GM23248 (cell line): ENCODE measurements at regions not wholly inside any gene's neighbourhood (a gene's known extent, or its start where the extent isn't known, plus 50 kb on each side); places are given as distances from the start of the nearest gene placed in this dataset.

ENCODE experiments used
- DNase-seq: peaks from one replicate; pipeline ENCODE4 v3.0.0-alpha.2; 2015
- H2AFZ ChIP-seq: fragments of 200-600 bp; sonication (generic); 2 replicates; pipeline ENCODE4 v1.6.1; 2016; ENCODE audit warnings: antibody characterized with exemption
- H3F3A ChIP-seq: fragments of 200-600 bp; sonication (generic); 2 replicates; pipeline ENCODE4 v1.6.1; 2016; ENCODE audit warnings: mild to moderate bottlenecking, antibody characterized with exemption, mixed run types; ENCODE audit not compliant: insufficient read depth
- H3K27ac ChIP-seq: fragments of 200-600 bp; sonication (generic); 2 replicates; pipeline ENCODE4 v1.5.1; 2016; ENCODE audit warnings: mild to moderate bottlenecking
- H3K27me3 ChIP-seq: fragments of 200-600 bp; sonication (generic); replicated peaks from 2 replicates; pipeline ENCODE4 v1.6.1; 2016; ENCODE audit warnings: mild to moderate bottlenecking; ENCODE audit not compliant: insufficient read depth
- H3K36me3 ChIP-seq: fragments of 200-600 bp; sonication (generic); 2 replicates; pipeline ENCODE4 v1.6.1; 2016; ENCODE audit warnings: low read depth, mild to moderate bottlenecking
- H3K4me1 ChIP-seq: fragments of 200-600 bp; sonication (generic); 2 replicates; pipeline ENCODE4 v1.6.1; 2016; ENCODE audit warnings: mild to moderate bottlenecking; ENCODE audit not compliant: insufficient read depth
- H3K4me2 ChIP-seq: fragments of 200-600 bp; sonication (generic); one replicate; pipeline ENCODE4 v1.6.1; 2016; ENCODE audit warnings: mild to moderate bottlenecking; ENCODE audit not compliant: unreplicated experiment
- H3K4me3 ChIP-seq: fragments of 200-600 bp; sonication (generic); 2 replicates; pipeline ENCODE4 v1.5.1; 2016; ENCODE audit warnings: mild to moderate bottlenecking
- H3K79me2 ChIP-seq: fragments of 200-600 bp; sonication (generic); 2 replicates; pipeline ENCODE4 v1.6.1; 2016; ENCODE audit warnings: mild to moderate bottlenecking; ENCODE audit not compliant: insufficient read depth
- H3K9ac ChIP-seq: fragments of 200-600 bp; sonication (generic); 2 replicates; pipeline ENCODE4 v1.6.1; 2016; ENCODE audit warnings: mild to moderate bottlenecking
- H3K9me2 ChIP-seq: fragments of 200-600 bp; sonication (generic); 2 replicates; pipeline ENCODE4 v1.6.1; 2016; ENCODE audit warnings: mixed run types, mild to moderate bottlenecking, moderate library complexity; ENCODE audit not compliant: insufficient read depth
- H3K9me3 ChIP-seq: fragments of 200-600 bp; sonication (generic); one replicate; pipeline ENCODE4 v1.6.1; 2017; ENCODE audit warnings: low read depth
- H4K20me1 ChIP-seq: fragments of 200-600 bp; sonication (generic); 2 replicates; pipeline ENCODE4 v1.6.0; 2016; ENCODE audit not compliant: insufficient read depth
- EZH2 ChIP-seq: fragments of 200-600 bp; sonication (generic); IDR thresholded peaks from 2 replicates; pipeline ENCODE4 v1.6.1; 2018; ENCODE audit warnings: antibody characterized with exemption, mild to moderate bottlenecking; ENCODE audit not compliant: insufficient read depth, poor library complexity, severe bottlenecking
- EZH2phosphoT487 ChIP-seq: fragments of 200-600 bp; sonication (generic); IDR thresholded peaks from 2 replicates; pipeline ENCODE4 v1.6.1; 2018; ENCODE audit warnings: antibody characterized with exemption, moderate library complexity, mild to moderate bottlenecking, low read depth; ENCODE audit not compliant: insufficient read depth
- WGBS, 2 experiments: methylation state at CpG; one replicate each; pipeline ENCODE4 v1.1.6; 2015 to 2017; ENCODE audit warnings: low lambda C conversion rate in 2 of 2, low coverage in 1 of 2; ENCODE audit errors: missing lambda C conversion rate in 2 of 2; 5-methylcytosine and 5-hydroxymethylcytosine counted together
- in situ Hi-C: fragments of 300-500 bp; cut with MboI; formaldehyde crosslinking; loops from 2 replicates; pipeline ENCODE4 v1.15.0; 2020

DNA sequence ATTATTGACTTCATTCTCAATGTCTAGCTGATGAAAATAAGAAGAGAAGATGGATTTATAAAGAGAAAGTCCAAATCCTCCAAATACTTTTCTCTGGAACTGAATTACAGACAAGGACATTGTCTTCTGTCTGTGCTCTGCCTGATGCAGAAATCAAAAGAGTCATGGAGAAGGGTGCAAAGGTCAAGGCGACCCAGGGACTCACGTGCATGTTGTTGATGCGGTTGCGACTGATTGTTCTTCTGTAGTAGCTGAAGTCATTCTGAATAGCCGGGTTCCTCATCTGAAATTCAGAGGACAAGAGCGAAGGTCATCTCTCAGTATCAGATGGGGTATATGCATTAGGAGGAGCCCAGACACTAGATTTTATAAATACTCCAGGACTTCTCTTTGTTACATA, 104.4 kb downstream of the CYRIA start:
- Histone ChIP-seq H3K36me3 (no peaks in the 10 kb centered on the region), H3K79me2 (no peaks in the 10 kb centered on the region), H3K4me3 (no peak overlapping the region), H3K4me2 (no peak overlapping the region), H3K27ac (no peak overlapping the region), H3K9me3 (no peaks in the 10 kb centered on the region), H2AFZ (no peak overlapping the region), H3K27me3 (no peaks in the 10 kb centered on the region), H3F3A (no peaks in the 10 kb centered on the region), H4K20me1 (no peaks in the 10 kb centered on the region), H3K9me2 (no peaks in the 10 kb centered on the region), H3K9ac (no peak overlapping the region), H3K4me1 (no peaks in the 10 kb centered on the region)
- in situ Hi-C loops = no loop called here
- WGBS, 2 experiments = 51 to 54% methylated on average over 6 of the region's 6 CpGs
- TF ChIP-seq EZH2phosphoT487 = no peak
- no peak for TF ChIP-seq EZH2
- DNase-seq = no peak

DNA sequence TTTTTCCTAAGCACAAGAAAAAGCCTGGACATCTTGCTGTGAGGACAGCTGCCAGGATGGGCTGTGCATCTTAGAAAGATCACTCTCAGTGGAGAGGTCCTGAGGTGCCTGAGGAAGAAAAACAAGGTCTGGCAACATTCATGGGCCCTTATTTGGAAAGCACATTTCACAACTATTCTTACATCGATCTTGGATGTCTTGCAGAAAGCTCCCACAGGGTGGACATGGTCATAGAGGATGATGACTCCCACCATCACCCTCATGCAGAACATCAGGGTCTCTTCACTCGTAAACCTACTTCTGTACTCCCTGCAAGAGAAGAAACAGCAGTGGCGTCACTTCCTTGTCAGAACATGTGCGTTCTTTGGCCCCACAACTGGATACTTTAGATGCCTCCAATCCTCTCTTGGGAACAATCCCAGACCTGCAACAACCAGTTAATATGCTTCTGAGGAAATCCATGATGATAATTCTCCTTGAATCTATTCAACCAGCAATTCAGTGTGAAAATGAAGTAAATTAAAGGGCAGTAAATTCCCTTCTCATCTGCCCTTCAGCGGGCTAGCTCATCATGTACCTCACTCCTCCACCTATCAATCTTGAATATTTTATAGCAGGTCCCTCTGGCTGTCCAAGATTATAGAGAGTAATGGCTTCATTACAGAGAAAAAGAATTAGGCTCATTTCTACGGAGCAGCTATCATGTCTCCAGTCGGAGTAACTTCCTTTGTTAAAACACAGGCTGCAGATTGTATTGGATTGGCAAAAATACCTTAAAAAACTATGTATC, 106.2 kb downstream of the CYRIA start:
- no peak overlapping the region for H3K9ac ChIP-seq
- no peaks in the 10 kb centered on the region for H3K27me3 ChIP-seq
- no peak overlapping the region for H3K27ac ChIP-seq
- DNase-seq = no peak
- H4K20me1 ChIP-seq = no peaks in the 10 kb centered on the region
- H3K4me1 ChIP-seq = no peaks in the 10 kb centered on the region
- H3K9me2 ChIP-seq = no peaks in the 10 kb centered on the region
- WGBS, 2 experiments = 47 to 58% methylated on average over 7 of the region's 7 CpGs
- TF ChIP-seq EZH2 (no peak), EZH2phosphoT487 (no peak)
- in situ Hi-C loops = no loop called here
- no peak overlapping the region for H3K4me3 ChIP-seq
- no peaks in the 10 kb centered on the region for H3K79me2 ChIP-seq
- H3K36me3 ChIP-seq = no peaks in the 10 kb centered on the region
- no peaks in the 10 kb centered on the region for H3F3A ChIP-seq
- H3K4me2 ChIP-seq = no peak overlapping the region
- H2AFZ ChIP-seq = no peak overlapping the region
- no peaks in the 10 kb centered on the region for H3K9me3 ChIP-seq

DNA sequence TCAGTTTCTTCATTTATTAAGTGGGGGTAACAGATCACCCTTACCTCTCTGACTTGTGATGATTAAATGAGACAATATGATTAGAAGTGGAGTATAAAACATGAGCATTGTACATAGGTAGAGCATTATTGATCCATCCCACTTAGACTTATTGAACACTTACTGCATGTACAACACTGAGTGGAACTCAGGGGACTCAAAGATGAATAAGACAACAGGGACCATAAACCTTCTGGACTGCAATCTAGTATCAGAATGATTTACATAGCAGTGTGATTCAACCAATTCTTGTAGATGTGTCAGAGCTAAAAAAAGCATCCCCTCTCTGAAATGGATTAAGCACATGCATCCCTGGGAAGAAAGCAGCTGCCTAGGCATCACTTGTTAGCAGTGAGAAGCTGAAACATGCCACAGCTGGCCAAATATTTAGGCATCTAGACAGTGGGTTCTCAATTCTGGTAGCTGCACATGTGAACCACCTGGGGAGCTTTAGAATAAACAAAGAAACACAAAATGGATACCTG, 111.5 kb downstream of the CYRIA start:
- TF ChIP-seq EZH2 (no peak), EZH2phosphoT487 (no peak)
- no peaks in the 10 kb centered on the region for H3K9me2 ChIP-seq
- no peaks in the 10 kb centered on the region for H3F3A ChIP-seq
- no peak for DNase-seq
- no peaks in the 10 kb centered on the region for H3K4me1 ChIP-seq
- no peaks in the 10 kb centered on the region for H3K79me2 ChIP-seq
- no peaks in the 10 kb centered on the region for H3K27me3 ChIP-seq
- H3K4me2 ChIP-seq = no peak overlapping the region
- H3K4me3 ChIP-seq = no peak overlapping the region
- H3K27ac ChIP-seq = no peak overlapping the region
- no peak overlapping the region for H2AFZ ChIP-seq
- no peaks in the 10 kb centered on the region for H3K36me3 ChIP-seq
- in situ Hi-C loops = no loop called here
- no peaks in the 10 kb centered on the region for H3K9me3 ChIP-seq
- no peaks in the 10 kb centered on the region for H4K20me1 ChIP-seq
- no peak overlapping the region for H3K9ac ChIP-seq

- no peak overlapping the region for H3K4me2 ChIP-seq
- no peak overlapping the region for H3K4me3 ChIP-seq
- in situ Hi-C loops = no loop called here
- no peaks in the 10 kb centered on the region for H3K36me3 ChIP-seq
- H3K9me3 ChIP-seq = no peaks in the 10 kb centered on the region
- H3K27me3 ChIP-seq = no peaks in the 10 kb centered on the region
- DNase-seq = peak; percentile 67
- no peaks in the 10 kb centered on the region for H3K9me2 ChIP-seq
- H2AFZ ChIP-seq = no peak overlapping the region
- TF ChIP-seq EZH2phosphoT487 (no peak), EZH2 (no peak)
- no peaks in the 10 kb centered on the region for H3K4me1 ChIP-seq
- WGBS, 2 experiments = 27 to 28% methylated on average over 4 of the region's 4 CpGs
- no peak overlapping the region for H3K27ac ChIP-seq
- H3K79me2 ChIP-seq = no peaks in the 10 kb centered on the region
- no peaks in the 10 kb centered on the region for H4K20me1 ChIP-seq
- no peak overlapping the region for H3K9ac ChIP-seq
- no peaks in the 10 kb centered on the region for H3F3A ChIP-seq
These were observed 112.4 kb downstream of the CYRIA start for GRCh38 chr2:16553226-16553625.
